ENCODE measurements at regions not wholly inside any gene's neighbourhood (a gene's known extent, or its start where the extent isn't known, plus 50 kb on each side); places are given as distances from the start of the nearest gene placed in this dataset.

DNA sequence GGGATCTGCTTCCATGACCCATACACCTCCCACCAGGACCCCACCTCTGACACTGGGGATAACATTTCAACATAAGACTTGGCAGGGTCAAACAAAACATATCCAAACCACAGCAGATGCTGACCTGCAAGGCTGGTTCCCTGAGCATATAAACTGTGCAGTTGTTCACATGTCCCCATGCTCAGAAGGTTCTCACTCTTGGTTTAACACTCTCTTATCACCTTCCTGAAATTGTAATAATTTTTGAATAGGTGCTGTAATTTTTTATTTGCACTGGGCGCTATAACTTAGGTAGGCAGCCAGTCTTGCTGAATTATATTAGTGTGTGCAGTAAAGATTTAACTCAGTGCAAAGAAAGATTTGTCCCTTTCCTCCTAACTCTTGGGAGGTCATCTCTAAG lies 824.8 kb upstream of the SOX9 start:
- Histone ChIP-seq H2BK5ac (ENCODE audit: low read depth, low read length) (no peak overlapping the region), H3K23me2 (ENCODE audit: low read depth, low read length) (no peaks in the 10 kb centered on the region), H4K91ac (replicated peaks; ENCODE audit: insufficient read length, low read length) (no peak overlapping the region), H3K27ac (ENCODE audit: low read depth, low read length) (no peak overlapping the region), H2BK12ac (ENCODE audit: low read depth, low read length) (no peak overlapping the region), H3K9me3 (ENCODE audit: insufficient read depth in 2 of 2, low read depth in 1 of 2, low read length in 1 of 2) (no peaks in the 10 kb centered on the region), H4K5ac (ENCODE audit: insufficient read length, low read depth, low read length) (no peak overlapping the region), H3K23ac (ENCODE audit: insufficient read length) (no peak overlapping the region), H3K56ac (replicated peaks; ENCODE audit: insufficient read length, low read depth, low read length) (no peak overlapping the region), H3K79me1 (ENCODE audit: low read depth, low read length) (no peaks in the 10 kb centered on the region), H3K9ac (replicated peaks in 1 of 4; ENCODE audit: extremely low read depth in 1 of 4, low read depth in 3 of 4, low read length in 3 of 4) (no peak overlapping the region), H3K14ac (ENCODE audit: insufficient read length) (no peak overlapping the region), H2AFZ (ENCODE audit: low read length) (no peak overlapping the region), H3K4ac (replicated peaks; ENCODE audit: insufficient read length, low read depth, low read length) (no peak overlapping the region), H3K4me3 (ENCODE audit: extremely low read depth in 1 of 4, insufficient read depth in 2 of 4, low read depth in 3 of 4, low read length in 4 of 4) (no peak overlapping the region), H3K36me3 (ENCODE audit: control insufficient read depth in 2 of 4, insufficient read depth in 4 of 4, low read length in 3 of 4) (no peaks in the 10 kb centered on the region), H3K79me2 (ENCODE audit: control insufficient read depth in 1 of 2, insufficient read depth in 2 of 2, low read length in 2 of 2) (no peaks in the 10 kb centered on the region), H3K18ac (ENCODE audit: extremely low read depth, low read length) (no peak overlapping the region), H3K4me1 (replicated peaks in 1 of 4; ENCODE audit: control insufficient read depth in 3 of 4, insufficient read depth in 4 of 4, low read length in 3 of 4) (peaks cover 0 to 2% (median 0%) of the 10 kb centered on the region in 4 experiments; a peak in 1 of 7 replicates), H3K4me2 (ENCODE audit: insufficient read depth in 1 of 2, low read depth in 2 of 2, low read length in 2 of 2) (no peak overlapping the region), H4K20me1 (replicated peaks in 1 of 2; ENCODE audit: control insufficient read depth in 1 of 2, insufficient read depth in 2 of 2, low read length in 2 of 2) (peaks cover 0 to 1% of the 10 kb centered on the region in 2 experiments), H2BK120ac (replicated peaks; ENCODE audit: low read depth, low read length) (no peak overlapping the region), H4K8ac (ENCODE audit: extremely low read depth, insufficient read depth, low read length) (no peak overlapping the region), H2BK20ac (ENCODE audit: low read length) (no peak overlapping the region), H3K27me3 (replicated peaks in 1 of 4; ENCODE audit: control insufficient read depth in 3 of 4, extremely low read depth in 1 of 4, insufficient read depth in 3 of 4, low read length in 3 of 4) (no peaks in the 10 kb centered on the region), H2BK15ac (ENCODE audit: low read length) (no peak overlapping the region), H2AK5ac (ENCODE audit: low read depth, low read length) (no peak overlapping the region)
- POLR2A ChIA-PET (ENCODE audit: partially characterized antibody): no interaction called here
- WGBS, 2 experiments (ENCODE audit: extremely low coverage in 1 of 2, insufficient coverage in 1 of 2, insufficient read length in 1 of 2, insufficient replicate concordance in 2 of 2, low coverage in 1 of 2, low lambda C conversion rate in 2 of 2, missing lambda C conversion rate in 1 of 2): 83% methylated on average over 1 of the region's 1 CpG; no CpG with 5 or more reads in 1 of the 2 experiments
- CTCF ChIA-PET (ENCODE audit: partially characterized antibody): no interaction called here
- FAIRE-seq: no peak
- DNase-seq (ENCODE audit: low read depth in 1 of 2, low spot score in 2 of 2): no peak
- TF ChIP-seq POLR2A (IDR thresholded peaks at IDR 0.05; ENCODE audit: control extremely low read depth in 1 of 2, low read depth in 2 of 2, low read length in 2 of 2): no peak
- no peak for TF ChIP-seq SP1 (IDR thresholded peaks at IDR 0.05; ENCODE audit: low read depth, low read length)
- no peak for TF ChIP-seq NRF1 (IDR thresholded peaks at IDR 0.05; ENCODE audit: low read depth, low read length)
